Natural killer cell treated with Interleukin-12 subunit alpha and Interleukin-12 subunit beta and Interleukin-15 and Interleukin-18, amount 100 ng/mL, for 72 hours (primary cell): ENCODE measurements at regions not wholly inside any gene's neighbourhood (a gene's known extent, or its start where the extent isn't known, plus 50 kb on each side); places are given as distances from the start of the nearest gene placed in this dataset.
"Not testable (repeated sequence)": the region's sequence is repeated elsewhere in the genome, so short reads cannot be mapped to it uniquely, and the experiment has no call there.

Source experiments
- ATAC-seq, 2 donors: fragments of 150-1000 bp; cut with Tn5 transposase in 1 of 2; sonication (Bioruptor Pico), chemical (Tn5 transposase) in 1 of 2; 2 replicates each; pipeline ENCODE4 v1.10.0; 2021
- DNase-seq: peaks from one replicate; pipeline ENCODE4 v3.0.0; 2022; ENCODE audit warnings: low spot score
- H3K27ac Mint-ChIP-seq, 2 donors: 1 replicate in 1 of 2; 2 replicates in 1 of 2; pipeline ENCODE4 v1.8.0; 2022; ENCODE audit warnings: mixed read lengths in 2 of 2, mild to moderate bottlenecking in 1 of 2, moderate library complexity in 1 of 2
- H3K27me3 Mint-ChIP-seq, 2 donors: 1 replicate in 1 of 2; 2 replicates in 1 of 2; pipeline ENCODE4 v1.8.0; 2022; ENCODE audit warnings: mixed read lengths in 2 of 2
- H3K36me3 Mint-ChIP-seq: one replicate; pipeline ENCODE4 v1.8.0; 2022; ENCODE audit warnings: mixed read lengths
- H3K4me1 Mint-ChIP-seq, 2 donors: 1 replicate in 1 of 2; 2 replicates in 1 of 2; pipeline ENCODE4 v1.8.0; 2022; ENCODE audit warnings: low read depth in 2 of 2, mixed read lengths in 2 of 2, mild to moderate bottlenecking in 1 of 2
- H3K4me3 Mint-ChIP-seq: one replicate; pipeline ENCODE4 v1.8.0; 2022; ENCODE audit warnings: mixed read lengths
- H3K9me3 Mint-ChIP-seq: 2 replicates; pipeline ENCODE4 v1.8.0; 2022; ENCODE audit warnings: mixed read lengths

DNA sequence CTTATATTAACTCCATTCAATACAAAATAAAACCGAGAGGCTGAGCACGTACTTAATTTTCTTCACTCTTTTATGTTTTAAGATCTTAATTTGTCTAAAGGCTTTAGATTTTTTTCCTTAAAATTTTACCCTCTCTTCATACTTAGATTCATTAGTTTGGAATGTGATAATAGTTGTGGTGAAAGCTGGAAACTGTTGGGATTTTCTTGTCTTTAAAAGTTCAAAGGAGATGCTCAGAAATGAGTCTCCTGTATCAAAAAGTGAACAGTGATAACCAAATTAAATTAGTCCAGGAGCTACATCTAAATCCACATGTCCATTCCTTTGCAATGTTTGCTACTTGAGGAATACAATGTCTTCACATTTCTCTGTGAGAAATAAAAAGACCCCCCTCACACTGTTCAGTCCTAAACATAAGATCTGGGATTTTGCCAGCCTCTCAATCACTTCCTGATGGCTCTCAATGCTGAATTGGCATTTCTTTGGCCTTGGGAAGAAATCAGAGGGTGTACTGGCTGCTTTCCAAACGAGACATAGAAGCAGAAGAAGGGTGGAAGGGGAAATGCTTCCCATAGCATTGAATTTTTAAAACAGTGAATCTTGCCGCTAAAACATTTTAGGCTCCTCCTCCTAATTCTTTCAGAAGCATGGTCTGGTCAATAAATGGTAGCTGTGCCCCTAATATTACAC lies 245.0 kb downstream of the SHOX2 start:
- peaks cover 3% of the 10 kb centered on the region for H3K9me3 Mint-ChIP-seq
- H3K4me1 Mint-ChIP-seq, result no peaks in the 10 kb centered on the region
- DNase-seq (no peak), ATAC-seq (no peak)
- no peaks in the 10 kb centered on the region for H3K27me3 Mint-ChIP-seq
- no peaks in the 10 kb centered on the region for H3K36me3 Mint-ChIP-seq
- H3K27ac Mint-ChIP-seq, result no peak overlapping the region
- no peak overlapping the region for H3K4me3 Mint-ChIP-seq

DNA sequence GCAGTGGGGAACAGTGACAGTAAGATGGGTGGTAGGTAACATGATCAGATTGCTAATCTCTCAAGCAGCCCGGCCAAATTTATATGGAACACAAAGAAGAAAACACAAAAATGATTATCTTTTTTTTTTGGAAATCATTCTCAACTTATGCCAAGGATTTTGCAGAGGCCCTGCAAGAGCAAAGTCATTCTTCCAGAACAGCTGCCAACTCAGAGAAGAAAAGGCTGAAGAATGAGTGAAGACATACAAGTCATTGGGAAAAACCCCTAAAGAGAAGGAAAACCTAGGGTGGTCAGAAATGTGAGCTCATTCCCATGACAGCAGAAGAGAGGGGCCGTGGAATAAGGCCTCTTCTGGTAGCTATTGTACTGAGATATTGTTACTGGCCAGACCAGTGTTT lies 246.7 kb downstream of the SHOX2 start:
- H3K4me1 Mint-ChIP-seq, result no peaks in the 10 kb centered on the region
- no peak overlapping the region for H3K27ac Mint-ChIP-seq
- no peaks in the 10 kb centered on the region for H3K36me3 Mint-ChIP-seq
- H3K9me3 Mint-ChIP-seq, result peaks cover 3% of the 10 kb centered on the region
- DNase-seq, result no peak
- H3K27me3 Mint-ChIP-seq, result no peaks in the 10 kb centered on the region
- no peak for ATAC-seq
- no peak overlapping the region for H3K4me3 Mint-ChIP-seq

DNA sequence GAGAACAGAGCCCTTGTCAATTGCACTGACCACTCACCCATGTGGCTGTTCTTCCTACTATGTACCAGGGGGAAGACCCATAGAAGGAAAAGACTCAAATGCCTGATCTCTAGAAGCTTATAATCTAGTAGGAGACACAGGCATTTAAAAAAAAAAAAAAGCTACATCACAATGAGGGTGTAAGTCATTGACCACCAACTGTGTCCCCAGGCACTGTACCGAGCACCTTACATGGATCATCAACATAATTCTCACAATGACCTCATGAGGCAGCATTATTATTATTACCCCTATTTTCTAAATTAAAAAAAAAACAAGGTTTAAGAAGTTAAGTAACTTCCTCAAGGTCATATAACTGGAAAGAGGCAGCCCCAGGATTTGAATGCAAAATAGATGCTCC lies 247.4 kb downstream of the SHOX2 start:
- no peak for ATAC-seq
- Mint-ChIP-seq H3K4me1 (no peaks in the 10 kb centered on the region), H3K27me3 (no peaks in the 10 kb centered on the region), H3K4me3 (no peak overlapping the region), H3K9me3 (peaks cover 3% of the 10 kb centered on the region), H3K27ac (no peak overlapping the region), H3K36me3 (no peaks in the 10 kb centered on the region)
- no peak for DNase-seq

DNA sequence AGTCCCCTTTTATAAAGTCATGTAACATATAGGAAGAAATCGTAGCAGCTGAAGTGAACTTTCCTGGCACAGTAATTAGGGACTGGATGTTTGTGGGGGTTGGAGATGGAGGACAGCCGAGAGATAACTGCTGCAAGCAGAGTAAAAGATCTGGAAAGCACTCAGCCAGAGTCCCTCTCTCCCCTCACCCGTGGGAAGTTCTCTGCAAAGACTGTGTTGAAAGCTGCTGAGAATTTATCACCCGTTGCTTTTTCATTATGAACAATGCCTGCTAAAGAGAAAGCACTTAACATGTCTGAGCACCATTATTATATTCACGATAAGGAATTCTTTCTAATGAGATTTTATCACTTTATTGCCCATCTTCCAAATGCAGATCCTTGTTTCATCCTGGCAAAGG lies 248.8 kb downstream of the SHOX2 start:
- ATAC-seq (no peak), DNase-seq (no peak)
- Mint-ChIP-seq H3K4me1 (no peaks in the 10 kb centered on the region), H3K9me3 (no peaks in the 10 kb centered on the region), H3K36me3 (no peaks in the 10 kb centered on the region), H3K4me3 (no peak overlapping the region), H3K27me3 (no peaks in the 10 kb centered on the region), H3K27ac (no peak overlapping the region)

DNA sequence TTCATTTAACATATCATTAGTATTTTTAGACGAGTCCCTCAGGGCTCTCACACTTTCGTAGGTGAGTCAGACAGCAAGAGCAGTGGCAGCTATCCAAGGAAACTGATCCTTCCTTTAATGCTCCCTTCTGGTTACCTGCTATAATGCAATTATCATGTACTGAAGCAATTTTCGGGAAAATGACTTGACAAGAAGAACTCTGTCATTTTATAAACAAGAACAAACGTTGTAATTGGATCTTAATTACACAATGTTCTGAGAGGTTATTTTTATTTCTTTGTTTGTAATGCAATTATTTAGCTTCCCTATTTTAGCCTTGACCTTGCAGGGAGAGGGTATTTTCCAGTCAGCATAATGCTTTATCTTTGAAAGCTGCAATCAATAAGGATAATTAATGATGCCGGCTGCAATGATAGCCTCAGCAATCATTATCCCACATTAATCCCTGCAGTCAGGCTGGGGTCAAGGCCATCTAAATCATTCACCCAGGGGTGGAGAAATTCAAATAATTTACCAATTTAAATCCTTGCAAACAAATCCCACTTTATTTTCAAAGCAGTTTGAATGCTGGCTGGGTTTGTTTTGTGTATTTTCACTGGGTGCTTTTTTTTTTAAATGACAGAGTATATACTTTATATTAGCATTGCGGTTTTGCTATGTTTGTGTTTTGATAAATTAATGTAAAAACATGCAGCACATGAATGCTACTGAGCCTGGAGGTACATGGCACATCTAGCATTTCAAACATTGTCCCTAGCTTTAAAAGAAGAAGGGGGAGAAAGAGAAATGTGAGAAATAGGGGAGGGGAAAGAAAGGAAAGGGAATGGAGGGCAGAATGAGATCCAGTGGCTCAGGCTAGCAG lies 249.9 kb downstream of the SHOX2 start:
- Mint-ChIP-seq H3K4me1 (no peaks in the 10 kb centered on the region), H3K4me3 (no peak overlapping the region), H3K9me3 (no peaks in the 10 kb centered on the region), H3K27ac (no peak overlapping the region), H3K36me3 (no peaks in the 10 kb centered on the region), H3K27me3 (no peaks in the 10 kb centered on the region)
- ATAC-seq (no peak), DNase-seq (no peak)

DNA sequence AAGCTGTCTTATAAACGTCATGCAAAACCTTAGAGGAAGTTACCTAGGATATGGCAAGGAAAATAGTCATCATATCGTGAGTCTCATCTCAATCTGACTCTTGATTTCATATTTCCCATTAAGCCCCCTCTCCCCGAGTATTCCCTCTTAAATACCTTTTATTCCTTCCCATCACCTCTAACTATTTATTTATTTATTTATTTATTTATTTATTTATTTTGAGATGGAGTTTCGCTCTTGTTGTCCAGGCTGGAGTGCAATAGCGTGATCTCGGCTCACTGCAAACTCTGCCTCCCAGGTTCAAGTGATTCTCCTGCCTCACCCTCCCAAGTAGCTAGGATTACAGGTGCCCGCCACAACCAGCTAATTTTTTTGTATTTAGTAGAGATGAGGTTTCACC lies 260.4 kb downstream of the SHOX2 start:
- H3K9me3 Mint-ChIP-seq, result not testable (repeated sequence)

DNA sequence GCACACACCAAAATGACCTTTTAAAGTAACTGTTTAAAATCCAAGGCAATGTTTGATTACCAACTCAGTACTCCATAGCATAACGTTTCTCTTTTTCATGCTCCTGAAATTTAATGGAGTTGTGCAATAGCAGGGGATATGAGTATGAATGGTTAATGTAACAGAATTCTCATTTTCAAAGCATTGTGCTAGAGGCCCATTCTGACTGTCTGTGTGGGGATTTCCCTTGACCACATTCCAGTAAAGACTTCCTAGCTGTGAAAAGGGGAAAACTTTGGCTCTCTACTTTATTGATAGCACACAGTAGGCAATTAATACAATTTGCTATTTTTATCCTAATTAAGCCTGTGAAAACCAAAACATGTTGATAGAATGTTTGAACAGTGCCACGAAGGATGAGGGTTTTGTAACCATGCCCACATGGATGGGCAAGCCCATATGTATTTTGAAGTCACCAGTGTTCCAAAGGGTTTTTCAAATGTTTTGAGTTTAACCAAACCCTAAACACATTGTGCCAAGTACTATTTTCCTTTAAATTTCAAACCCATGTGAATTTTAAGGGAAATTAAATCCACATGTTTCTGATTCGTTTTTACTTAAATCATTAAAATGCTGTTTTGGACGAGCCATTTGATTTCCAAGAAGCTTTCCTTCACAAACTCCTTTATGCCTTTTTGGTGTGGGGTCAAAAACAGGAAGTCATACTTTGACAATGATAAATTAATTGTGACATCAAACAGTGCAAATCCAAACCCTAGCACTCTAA lies 261.2 kb downstream of the SHOX2 start:
- DNase-seq (no peak), ATAC-seq (no peak)
- no peak overlapping the region for H3K4me3 Mint-ChIP-seq
- no peaks in the 10 kb centered on the region for H3K27me3 Mint-ChIP-seq
- no peak overlapping the region for H3K27ac Mint-ChIP-seq
- peaks cover 8% of the 10 kb centered on the region for H3K9me3 Mint-ChIP-seq
- no peaks in the 10 kb centered on the region for H3K36me3 Mint-ChIP-seq
- H3K4me1 Mint-ChIP-seq, result no peaks in the 10 kb centered on the region

More for the DNA sequence above, 260.4 kb downstream of the SHOX2 start:
- not testable (repeated sequence) for H3K36me3 Mint-ChIP-seq, H3K27me3 Mint-ChIP-seq, DNase-seq, ATAC-seq, H3K27ac Mint-ChIP-seq, H3K4me1 Mint-ChIP-seq, H3K4me3 Mint-ChIP-seq

DNA sequence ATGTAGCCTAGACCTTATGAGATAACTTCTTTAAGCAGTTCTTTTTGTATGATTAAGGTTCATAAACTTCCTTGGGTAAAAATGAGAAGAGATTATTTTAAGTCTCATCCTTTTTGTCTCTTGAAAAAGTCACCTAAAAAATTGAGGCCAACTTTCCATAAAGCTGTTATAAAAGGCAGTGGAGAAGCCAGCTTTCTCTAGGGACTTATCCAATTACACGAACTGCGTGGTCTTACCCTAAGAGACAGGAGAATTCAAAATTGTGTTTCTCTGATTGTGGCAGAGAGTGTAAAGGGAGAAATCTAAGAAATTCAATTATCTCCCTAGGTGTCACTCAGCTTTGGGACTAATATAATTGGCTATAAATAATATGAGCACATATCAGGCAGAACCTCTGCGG lies 262.0 kb downstream of the SHOX2 start:
- ATAC-seq (no peak), DNase-seq (no peak)
- no peak overlapping the region for H3K27ac Mint-ChIP-seq
- no peaks in the 10 kb centered on the region for H3K4me1 Mint-ChIP-seq
- H3K9me3 Mint-ChIP-seq, result peaks cover 11% of the 10 kb centered on the region
- no peaks in the 10 kb centered on the region for H3K27me3 Mint-ChIP-seq
- H3K4me3 Mint-ChIP-seq, result no peak overlapping the region
- no peaks in the 10 kb centered on the region for H3K36me3 Mint-ChIP-seq

DNA sequence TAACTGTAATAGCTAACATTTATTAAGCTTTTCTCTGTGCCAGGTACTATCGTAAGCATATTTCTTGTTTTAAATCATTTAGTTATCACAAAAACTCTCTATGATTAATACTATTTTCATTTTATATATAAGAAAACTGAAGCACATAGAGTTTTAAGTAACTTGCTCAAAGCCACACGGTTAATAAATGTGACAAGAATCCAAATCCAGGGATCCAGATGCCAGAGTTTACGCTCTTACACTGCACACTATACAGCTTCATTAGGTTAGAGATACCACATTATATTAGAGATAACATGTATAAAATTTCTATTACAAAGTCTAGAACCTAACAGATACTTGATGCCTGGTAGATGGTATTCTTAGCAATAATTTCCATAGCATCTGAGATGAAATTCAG lies 265.2 kb downstream of the SHOX2 start:
- Mint-ChIP-seq H3K9me3 (peaks cover 6% of the 10 kb centered on the region), H3K36me3 (no peaks in the 10 kb centered on the region), H3K4me3 (no peak overlapping the region), H3K4me1 (no peaks in the 10 kb centered on the region), H3K27me3 (no peaks in the 10 kb centered on the region), H3K27ac (no peak overlapping the region)
- DNase-seq, result no peak
- ATAC-seq, result no peak

DNA sequence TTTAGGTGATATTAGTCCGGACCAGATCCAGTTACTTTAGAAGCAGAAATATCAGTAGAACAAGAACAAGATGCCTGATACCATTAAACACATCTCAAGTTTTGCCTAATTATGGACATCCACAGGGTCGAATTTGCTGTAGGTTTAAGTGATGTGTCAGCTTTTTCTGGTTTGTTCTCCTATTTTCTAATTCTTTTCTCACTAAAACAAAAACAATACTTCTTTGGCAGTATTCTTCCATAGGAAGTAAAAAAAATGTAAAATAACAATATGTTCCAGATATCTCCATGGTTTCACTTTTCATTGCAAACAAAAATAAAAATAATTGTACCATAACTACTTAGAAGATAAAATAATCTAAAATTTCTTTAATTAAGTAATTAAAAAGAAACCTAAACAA lies 265.7 kb downstream of the SHOX2 start:
- H3K4me1 Mint-ChIP-seq, result no peaks in the 10 kb centered on the region
- H3K9me3 Mint-ChIP-seq, result peaks cover 6% of the 10 kb centered on the region
- H3K27ac Mint-ChIP-seq, result no peak overlapping the region
- no peaks in the 10 kb centered on the region for H3K36me3 Mint-ChIP-seq
- DNase-seq, result no peak
- H3K4me3 Mint-ChIP-seq, result no peak overlapping the region
- no peak for ATAC-seq
- no peaks in the 10 kb centered on the region for H3K27me3 Mint-ChIP-seq

DNA sequence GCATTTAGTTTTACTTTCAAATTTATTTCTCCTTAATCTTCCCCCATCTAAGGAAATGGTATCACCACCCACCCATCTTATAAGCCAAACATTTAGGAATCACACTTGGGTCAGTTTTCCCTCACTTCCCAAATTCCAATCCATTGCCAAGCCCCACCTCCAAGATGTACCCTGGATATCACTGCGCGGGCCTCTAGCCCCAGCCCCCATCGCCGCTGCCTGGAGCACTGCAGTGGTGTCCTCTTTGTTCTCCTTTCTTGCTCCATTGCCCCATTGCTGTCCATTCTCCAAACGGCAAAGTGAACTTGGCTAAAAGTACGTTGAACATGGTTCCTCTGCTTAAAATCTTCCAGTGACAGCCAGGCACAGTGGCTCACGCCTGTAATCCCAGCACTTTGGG lies 267.8 kb downstream of the SHOX2 start:
- no peak for ATAC-seq
- Mint-ChIP-seq H3K36me3 (no peaks in the 10 kb centered on the region), H3K27ac (no peak overlapping the region), H3K4me1 (no peaks in the 10 kb centered on the region), H3K27me3 (no peaks in the 10 kb centered on the region), H3K9me3 (peaks cover 12% of the 10 kb centered on the region), H3K4me3 (no peak overlapping the region)
- no peak for DNase-seq

DNA sequence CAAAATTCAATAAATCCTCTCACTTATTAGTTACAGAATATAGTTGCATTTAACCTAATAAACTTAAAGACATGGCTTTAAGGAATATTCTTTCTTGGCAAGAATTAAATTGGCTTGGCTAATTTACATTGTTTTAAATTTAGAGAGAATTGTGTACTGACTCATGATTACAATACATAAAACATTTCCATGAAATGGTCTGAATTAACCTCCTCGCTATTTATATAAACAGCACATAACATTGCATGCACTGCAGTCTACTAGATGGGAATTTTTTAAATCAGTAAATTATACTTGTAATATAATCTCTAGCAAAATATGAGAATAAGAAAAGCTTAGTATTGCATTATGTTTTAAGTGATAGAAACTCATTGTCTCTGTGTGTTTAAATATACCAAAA lies 268.9 kb downstream of the SHOX2 start:
- Mint-ChIP-seq H3K9me3 (peaks cover 12% of the 10 kb centered on the region), H3K4me3 (no peak overlapping the region), H3K27ac (no peak overlapping the region), H3K36me3 (no peaks in the 10 kb centered on the region), H3K27me3 (no peaks in the 10 kb centered on the region), H3K4me1 (no peaks in the 10 kb centered on the region)
- DNase-seq (no peak), ATAC-seq (no peak)

DNA sequence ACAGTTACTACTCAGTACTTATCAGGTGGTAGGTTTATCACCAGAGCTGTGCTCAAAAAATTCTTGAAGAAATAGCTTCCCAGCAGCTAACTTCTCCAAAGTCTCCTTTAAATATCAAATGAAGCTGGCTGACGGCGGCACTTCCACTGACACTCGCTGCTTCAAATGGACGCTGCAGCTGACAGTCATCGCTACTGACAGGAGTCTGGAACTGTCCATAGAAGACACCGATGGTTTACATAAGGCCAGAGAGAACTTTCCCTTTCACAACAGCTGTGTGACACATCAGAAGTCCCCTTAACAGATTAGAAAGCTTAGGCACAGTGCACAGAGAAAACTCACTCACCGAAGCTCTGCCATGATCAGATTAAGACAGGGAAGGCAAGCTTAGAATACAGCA lies 270.2 kb downstream of the SHOX2 start:
- no peaks in the 10 kb centered on the region for H3K27me3 Mint-ChIP-seq
- no peak overlapping the region for H3K27ac Mint-ChIP-seq
- H3K4me1 Mint-ChIP-seq, result no peaks in the 10 kb centered on the region
- no peak for DNase-seq
- H3K4me3 Mint-ChIP-seq, result no peak overlapping the region
- ATAC-seq, result no peak
- H3K36me3 Mint-ChIP-seq, result no peaks in the 10 kb centered on the region
- peaks cover 12% of the 10 kb centered on the region for H3K9me3 Mint-ChIP-seq

DNA sequence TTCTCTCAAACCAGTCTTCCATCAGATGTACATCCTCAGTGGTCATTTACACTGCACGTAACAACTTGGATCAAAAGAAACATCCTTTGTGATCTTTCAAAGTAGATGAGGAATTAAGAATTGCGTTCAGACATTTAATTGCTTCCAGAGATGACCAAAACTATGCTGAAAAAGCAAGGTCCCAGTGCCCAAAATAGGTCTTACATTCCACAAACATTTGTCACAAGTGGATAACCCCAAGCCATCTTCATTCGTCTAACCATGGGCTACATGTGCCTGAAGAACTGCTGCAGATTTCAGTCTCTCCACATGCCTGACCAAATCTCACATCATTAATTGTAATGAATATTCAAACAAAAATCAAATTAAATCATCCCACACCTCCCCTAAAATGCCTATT lies 273.6 kb downstream of the SHOX2 start:
- no peak overlapping the region for H3K4me3 Mint-ChIP-seq
- H3K4me1 Mint-ChIP-seq, result no peaks in the 10 kb centered on the region
- no peak overlapping the region for H3K27ac Mint-ChIP-seq
- peaks cover 18% of the 10 kb centered on the region for H3K9me3 Mint-ChIP-seq
- H3K36me3 Mint-ChIP-seq, result peaks cover 6% of the 10 kb centered on the region
- ATAC-seq, result no peak
- no peak for DNase-seq
- no peaks in the 10 kb centered on the region for H3K27me3 Mint-ChIP-seq
